Sigmoid colon (tissue), 6 donors: ENCODE measurements at regions not wholly inside any gene's neighbourhood (a gene's known extent, or its start where the extent isn't known, plus 50 kb on each side); places are given as distances from the start of the nearest gene placed in this dataset.

Experiments
- DNase-seq: peaks from one replicate; pipeline ENCODE4 v3.0.0-alpha.2; 2019
- H3K27ac ChIP-seq, 4 donors: fragments of 200-600 bp; sonication (generic); one replicate each; pipeline ENCODE4 v1.5.1; 2016 to 2019; ENCODE audit warnings: mild to moderate bottlenecking in 1 of 4
- H3K27me3 ChIP-seq, 3 donors: fragments of 200-600 bp; sonication (generic); one replicate each; pipeline ENCODE4 v1.5.1; 2019; ENCODE audit warnings: mild to moderate bottlenecking in 1 of 3
- H3K36me3 ChIP-seq, 4 donors: fragments of 200-600 bp; sonication (generic); one replicate each; pipeline ENCODE4 v1.5.1; 2016 to 2019
- H3K4me1 ChIP-seq, 4 donors: fragments of 200-600 bp; sonication (generic); one replicate each; pipeline ENCODE4 v1.5.1; 2017 to 2019
- H3K4me3 ChIP-seq, 4 donors: fragments of 200-600 bp; sonication (generic); one replicate each; pipeline ENCODE4 v1.5.1; 2017 to 2019; ENCODE audit warnings: mild to moderate bottlenecking in 2 of 4, moderate library complexity in 1 of 4
- H3K9me3 ChIP-seq, 4 donors: fragments of 200-600 bp in 3 of 4; sonication (generic) in 3 of 4; one replicate each; pipeline versions ENCODE4 v1.5.1 to v1.6.1; 2013 to 2019
- EP300 ChIP-seq, 4 donors: sonication (generic); formaldehyde crosslinking; IDR thresholded peaks; one replicate each; pipeline ENCODE4 v1.6.1; 2017; ENCODE audit warnings: antibody characterized with exemption in 4 of 4
- POLR2A ChIP-seq, 2 donors: fragments of 450-650 bp; IDR thresholded peaks; one replicate each; pipeline ENCODE4 v1.6.1; 2016; ENCODE audit warnings: antibody characterized with exemption in 2 of 2, mild to moderate bottlenecking in 2 of 2, moderate library complexity in 2 of 2
- POLR2AphosphoS5 ChIP-seq, 4 donors: sonication (generic); formaldehyde crosslinking; IDR thresholded peaks; one replicate each; pipeline ENCODE4 v1.6.1; 2017; ENCODE audit warnings: antibody characterized with exemption in 4 of 4
- WGBS, 2 donors: extraction: QIAGEN DNeasy Blood & Tissue Kit; methylation state at CpG; one replicate each; pipeline ENCODE4 v1.1.7; 2013; 5-methylcytosine and 5-hydroxymethylcytosine counted together
- intact Hi-C: fragments of 100-400 bp; cut with DNase I; formaldehyde crosslinking; loops from one replicate; pipeline ENCODE4 v1.15.1; 2023
- TF ChIP-seq, protein P1 (sequence below), 4 experiments: fragments of 450-650 bp in 3 of 4; fragments of 200-600 bp in 1 of 4; IDR thresholded peaks; one replicate each; pipeline ENCODE4 v1.5.1; 2016 to 2019; ENCODE audit warnings: antibody characterized with exemption in 4 of 4, mild to moderate bottlenecking in 3 of 4, moderate library complexity in 2 of 4
- donor health status: healthy with polysubstance abuse.
- donor health status: healthy.

DNA sequence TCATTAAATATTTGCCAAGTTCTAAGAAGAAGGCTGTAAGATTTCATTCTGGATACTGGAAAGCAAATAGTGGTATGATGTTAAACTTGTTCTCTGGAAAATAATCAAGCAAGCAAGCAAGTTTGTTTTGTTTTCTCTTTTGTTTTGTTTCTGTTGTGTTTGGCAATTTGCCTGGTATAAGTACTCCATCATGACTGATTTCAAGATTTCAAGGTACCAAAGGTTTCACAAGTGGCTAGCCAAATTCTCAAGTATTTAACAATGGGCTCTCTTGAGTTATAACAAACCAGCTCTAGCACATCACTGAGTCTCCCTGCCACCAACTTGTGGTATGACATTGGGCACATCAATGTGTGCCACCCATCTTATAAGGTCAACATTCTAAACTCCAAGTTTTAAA, 151.7 kb upstream of the IGFBP3 start:
- Histone ChIP-seq H3K4me1 (no peaks in the 10 kb centered on the region), H3K36me3 (no peaks in the 10 kb centered on the region), H3K9me3 (no peaks in the 10 kb centered on the region), H3K4me3 (no peak overlapping the region), H3K27ac (no peak overlapping the region), H3K27me3 (no peaks in the 10 kb centered on the region)
- DNase-seq = no peak
- intact Hi-C loops = no loop called here
- TF ChIP-seq POLR2AphosphoS5 (IDR thresholded peaks at IDR 0.05) = no peak

DNA sequence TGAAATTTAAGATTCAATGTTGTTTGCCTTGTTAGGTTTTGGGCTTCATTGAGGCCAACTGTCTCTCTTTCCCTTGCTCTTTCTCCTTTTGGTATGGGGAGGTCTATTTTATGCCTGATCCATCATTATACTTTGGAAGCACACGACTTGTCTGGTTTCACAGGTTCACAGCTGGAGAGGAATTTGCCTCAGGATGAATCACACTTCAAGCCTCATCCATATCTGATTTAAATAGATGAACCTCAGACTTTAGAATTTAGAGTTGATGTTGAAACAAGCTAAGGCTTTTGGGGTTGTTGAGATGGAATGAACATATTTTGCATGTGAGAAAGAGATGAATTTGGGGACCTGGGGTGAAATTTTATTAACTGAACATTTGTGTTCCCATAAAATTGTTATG, 150.5 kb upstream of the IGFBP3 start:
- H3K36me3 ChIP-seq = no peaks in the 10 kb centered on the region
- DNase-seq = no peak
- no peaks in the 10 kb centered on the region for H3K27me3 ChIP-seq
- no peaks in the 10 kb centered on the region for H3K4me1 ChIP-seq
- no peaks in the 10 kb centered on the region for H3K9me3 ChIP-seq
- no peak for TF ChIP-seq POLR2AphosphoS5 (IDR thresholded peaks at IDR 0.05)
- TF ChIP-seq, protein P1, sequence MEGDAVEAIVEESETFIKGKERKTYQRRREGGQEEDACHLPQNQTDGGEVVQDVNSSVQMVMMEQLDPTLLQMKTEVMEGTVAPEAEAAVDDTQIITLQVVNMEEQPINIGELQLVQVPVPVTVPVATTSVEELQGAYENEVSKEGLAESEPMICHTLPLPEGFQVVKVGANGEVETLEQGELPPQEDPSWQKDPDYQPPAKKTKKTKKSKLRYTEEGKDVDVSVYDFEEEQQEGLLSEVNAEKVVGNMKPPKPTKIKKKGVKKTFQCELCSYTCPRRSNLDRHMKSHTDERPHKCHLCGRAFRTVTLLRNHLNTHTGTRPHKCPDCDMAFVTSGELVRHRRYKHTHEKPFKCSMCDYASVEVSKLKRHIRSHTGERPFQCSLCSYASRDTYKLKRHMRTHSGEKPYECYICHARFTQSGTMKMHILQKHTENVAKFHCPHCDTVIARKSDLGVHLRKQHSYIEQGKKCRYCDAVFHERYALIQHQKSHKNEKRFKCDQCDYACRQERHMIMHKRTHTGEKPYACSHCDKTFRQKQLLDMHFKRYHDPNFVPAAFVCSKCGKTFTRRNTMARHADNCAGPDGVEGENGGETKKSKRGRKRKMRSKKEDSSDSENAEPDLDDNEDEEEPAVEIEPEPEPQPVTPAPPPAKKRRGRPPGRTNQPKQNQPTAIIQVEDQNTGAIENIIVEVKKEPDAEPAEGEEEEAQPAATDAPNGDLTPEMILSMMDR (IDR thresholded peaks at IDR 0.05) = no peak
- TF ChIP-seq POLR2A (IDR thresholded peaks at IDR 0.05) = no peak
- no peak for TF ChIP-seq EP300 (IDR thresholded peaks at IDR 0.05)
- no peak overlapping the region for H3K4me3 ChIP-seq
- H3K27ac ChIP-seq = no peak overlapping the region
- WGBS, 2 donors = 49 to 64% methylated on average over 1 of the region's 1 CpG
- intact Hi-C loops = no loop called here

DNA sequence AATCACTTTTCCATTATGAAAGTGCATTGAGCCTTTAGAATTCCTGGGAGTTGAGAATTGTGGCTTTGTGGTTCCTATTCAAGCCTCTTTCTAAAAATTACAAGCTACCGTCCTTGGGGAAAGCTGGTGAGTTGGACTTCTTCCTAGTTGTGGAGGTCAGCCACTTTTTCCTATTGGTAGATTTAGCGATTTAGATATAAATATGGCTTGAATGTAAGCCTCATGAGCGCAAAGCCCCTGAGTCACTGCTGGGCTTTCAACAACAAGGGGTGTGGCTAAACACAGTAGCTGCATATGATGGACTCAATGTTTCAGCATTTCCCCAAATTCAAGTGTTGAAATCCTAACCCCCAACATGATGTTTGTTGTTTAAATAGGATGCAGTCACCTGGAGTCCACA, 150.0 kb upstream of the IGFBP3 start:
- Histone ChIP-seq H3K4me1 (no peaks in the 10 kb centered on the region), H3K27me3 (no peaks in the 10 kb centered on the region), H3K4me3 (no peak overlapping the region), H3K9me3 (no peaks in the 10 kb centered on the region), H3K36me3 (no peaks in the 10 kb centered on the region), H3K27ac (no peak overlapping the region)
- intact Hi-C loops = no loop called here
- TF ChIP-seq, protein P1 (IDR thresholded peaks at IDR 0.05) = no peak
- no peak for TF ChIP-seq POLR2AphosphoS5 (IDR thresholded peaks at IDR 0.05)
- TF ChIP-seq POLR2A (IDR thresholded peaks at IDR 0.05) = no peak
- no peak for DNase-seq
- WGBS, 2 donors = 80% methylated on average over 3 of the region's 3 CpGs

DNA sequence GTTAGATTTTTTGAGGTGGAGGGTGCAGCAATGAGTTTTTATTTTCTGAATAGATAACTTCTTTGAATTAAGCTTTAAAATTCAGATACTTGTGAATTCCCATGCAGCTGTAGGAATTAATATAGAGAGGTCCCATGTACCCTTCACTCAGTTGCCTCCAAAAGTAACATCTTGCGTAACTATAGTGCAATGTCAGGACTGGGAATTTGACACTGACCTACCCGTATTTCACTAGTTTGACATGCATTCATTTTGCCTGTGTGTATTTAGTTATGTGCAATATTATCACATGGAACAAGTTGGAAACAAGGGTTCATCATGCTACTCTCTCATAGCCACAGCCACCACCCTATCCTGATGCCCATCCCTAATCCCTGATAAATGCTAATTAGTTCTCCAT, 147.1 kb upstream of the IGFBP3 start:
- no peak overlapping the region for H3K4me3 ChIP-seq
- no peaks in the 10 kb centered on the region for H3K36me3 ChIP-seq
- DNase-seq = no peak
- intact Hi-C loops = no loop called here
- no peaks in the 10 kb centered on the region for H3K27me3 ChIP-seq
- no peaks in the 10 kb centered on the region for H3K4me1 ChIP-seq
- no peak overlapping the region for H3K27ac ChIP-seq
- no peak for TF ChIP-seq POLR2AphosphoS5 (IDR thresholded peaks at IDR 0.05)
- TF ChIP-seq, protein P1 (IDR thresholded peaks at IDR 0.05) = no peak
- TF ChIP-seq EP300 (IDR thresholded peaks at IDR 0.05) = no peak
- no peak for TF ChIP-seq POLR2A (IDR thresholded peaks at IDR 0.05)
- no peaks in the 10 kb centered on the region for H3K9me3 ChIP-seq
- 69 to 84% methylated on average over 2 of the region's 2 CpGs for WGBS, 2 donors

DNA sequence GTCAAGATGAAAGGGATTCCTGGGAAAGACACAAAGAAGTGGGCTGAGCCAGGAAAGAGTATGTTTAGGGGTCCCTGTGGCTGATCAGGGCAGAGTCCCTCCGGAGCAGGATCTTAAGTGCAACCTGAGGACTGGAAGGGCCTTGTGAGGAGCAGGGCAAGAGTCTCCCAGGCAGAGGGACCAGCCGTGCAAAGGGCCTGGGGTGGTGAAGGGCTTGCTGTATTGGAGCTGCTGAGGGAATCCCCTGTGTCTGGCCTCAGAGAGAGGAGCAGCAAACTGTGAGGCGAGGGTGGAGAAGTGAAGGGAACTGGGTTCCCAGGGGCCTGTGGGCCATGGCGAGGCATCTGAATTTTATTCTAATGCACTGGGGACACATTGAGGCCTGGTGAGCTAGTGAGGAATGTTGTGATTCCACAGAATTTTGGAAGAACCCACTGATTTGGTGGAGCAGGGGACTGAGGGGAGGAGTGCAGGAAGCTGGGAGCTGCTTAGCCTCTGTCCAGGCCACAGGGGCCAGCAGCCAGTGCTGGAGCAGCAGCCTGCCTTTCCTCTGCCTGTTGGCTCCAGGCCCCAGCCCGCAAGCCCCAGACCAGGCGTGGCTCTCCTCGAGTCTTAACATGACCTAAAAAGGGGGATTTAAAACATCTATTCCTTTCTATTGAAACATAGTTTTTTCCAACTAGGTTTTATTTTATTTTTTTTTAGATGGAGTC, 138.4 kb upstream of the IGFBP3 start:
- DNase-seq = no peak
- WGBS, 2 donors = 75 to 80% methylated on average over 7 of the region's 7 CpGs

More for the DNA sequence above, 138.4 kb upstream of the IGFBP3 start:
- no peaks in the 10 kb centered on the region for H3K4me1 ChIP-seq
- TF ChIP-seq POLR2AphosphoS5 (IDR thresholded peaks at IDR 0.05) (no peak), EP300 (IDR thresholded peaks at IDR 0.05) (no peak), POLR2A (IDR thresholded peaks at IDR 0.05) (no peak)
- TF ChIP-seq, protein P1 (IDR thresholded peaks at IDR 0.05) = no peak
- H3K27ac ChIP-seq = no peak overlapping the region
- H3K9me3 ChIP-seq = no peaks in the 10 kb centered on the region
- H3K27me3 ChIP-seq = no peaks in the 10 kb centered on the region
- intact Hi-C loops = no loop called here
- no peaks in the 10 kb centered on the region for H3K36me3 ChIP-seq
- no peak overlapping the region for H3K4me3 ChIP-seq
